Upper lobe of left lung (tissue), 6 donors: ENCODE measurements at regions not wholly inside any gene's neighbourhood (a gene's known extent, or its start where the extent isn't known, plus 50 kb on each side); places are given as distances from the start of the nearest gene placed in this dataset.

Source experiments
- ATAC-seq, 2 donors: fragments of 200-7000 bp; cut with Tn5 transposase; one replicate each; pipeline ENCODE4 v1.9.1; 2022; ENCODE audit warnings: mild to moderate bottlenecking in 2 of 2, moderate library complexity in 2 of 2; ENCODE audit not compliant: low FRiP score in 2 of 2
- DNase-seq, 2 donors: peaks; one replicate each; pipeline ENCODE4 v3.0.0-alpha.2; 2019 to 2020
- H3K27ac ChIP-seq, 4 donors: fragments of 200-600 bp; sonication (generic); one replicate each; pipeline ENCODE4 v1.5.1; 2016 to 2019
- H3K27me3 ChIP-seq, 4 donors: fragments of 200-600 bp; sonication (generic); one replicate each; pipeline ENCODE4 v1.5.1; 2017 to 2019
- H3K36me3 ChIP-seq, 4 donors: fragments of 200-600 bp; sonication (generic); one replicate each; pipeline ENCODE4 v1.5.1; 2016 to 2019
- H3K4me1 ChIP-seq, 4 donors: fragments of 200-600 bp; sonication (generic); one replicate each; pipeline ENCODE4 v1.5.1; 2018 to 2019
- H3K4me3 ChIP-seq, 4 donors: fragments of 200-600 bp; sonication (generic); one replicate each; pipeline ENCODE4 v1.5.1; 2017 to 2019; ENCODE audit warnings: mild to moderate bottlenecking in 2 of 4, moderate library complexity in 1 of 4
- H3K9me3 ChIP-seq, 4 donors: fragments of 200-600 bp; sonication (generic); one replicate each; pipeline ENCODE4 v1.5.1; 2018 to 2019
- CTCF ChIP-seq, 6 experiments: fragments of 450-650 bp in 4 of 6; fragments of 200-600 bp in 2 of 6; sonication (generic) in 2 of 6; IDR thresholded peaks; one replicate each; pipeline ENCODE4 v1.5.1; 2016 to 2019; ENCODE audit warnings: antibody characterized with exemption in 6 of 6
- EP300 ChIP-seq, 4 donors: sonication (generic); formaldehyde crosslinking; IDR thresholded peaks; one replicate each; pipeline ENCODE4 v1.5.1; 2017; ENCODE audit warnings: antibody characterized with exemption in 4 of 4, control low read depth in 2 of 4
- POLR2A ChIP-seq, 4 donors: fragments of 450-650 bp; IDR thresholded peaks; one replicate each; pipeline ENCODE4 v1.5.1; 2016 to 2017; ENCODE audit warnings: antibody characterized with exemption in 4 of 4, mild to moderate bottlenecking in 2 of 4
- POLR2AphosphoS5 ChIP-seq, 2 donors: sonication (generic); formaldehyde crosslinking; IDR thresholded peaks; one replicate each; pipeline ENCODE4 v1.5.1; 2017; ENCODE audit warnings: antibody characterized with exemption in 2 of 2
- WGBS, 2 donors: methylation state at CpG; one replicate each; pipeline ENCODE4 v1.1.5; 2017 to 2018; 5-methylcytosine and 5-hydroxymethylcytosine counted together
- donor health status: DM: no; HTN: no; CAD: no; lungs with moderate emphysema.
- donor health status: DM: no; HTN: yes; CAD: no; lungs with severe emphysema.

- TF ChIP-seq CTCF (IDR thresholded peaks at IDR 0.05) (peak in 5 of 6 experiments; percentile 15 to 42 (median 33)), POLR2AphosphoS5 (IDR thresholded peaks at IDR 0.05) (no peak)
- ATAC-seq: peak in 1 of 2 donors; percentile 43
- Histone ChIP-seq H3K9me3 (no peaks in the 10 kb centered on the region), H3K27me3 (no peaks in the 10 kb centered on the region), H3K36me3 (no peaks in the 10 kb centered on the region), H3K4me1 (peaks cover 0 to 6% (median 0%) of the 10 kb centered on the region in 4 donors), H3K4me3 (no peak overlapping the region), H3K27ac (no peak overlapping the region)
- WGBS, 2 donors: 54 to 59% methylated on average over 4 of the region's 4 CpGs
- DNase-seq: no peak
Measured at GRCh38 chr5:145697251-145697990, 137.7 kb downstream of the PRELID2 start.

GRCh38 chr5:145689235-145689634, 145.9 kb downstream of the PRELID2 start:
- no peaks in the 10 kb centered on the region for H3K4me1 ChIP-seq
- ATAC-seq (peak in 1 of 2 donors; percentile 77), DNase-seq (no peak)
- TF ChIP-seq POLR2A (IDR thresholded peaks at IDR 0.05) (no peak), POLR2AphosphoS5 (IDR thresholded peaks at IDR 0.05) (no peak), CTCF (IDR thresholded peaks at IDR 0.05) (no peak), EP300 (IDR thresholded peaks at IDR 0.05) (no peak)
- 51 to 65% methylated on average over 3 of the region's 3 CpGs for WGBS, 2 donors
- H3K4me3 ChIP-seq: no peak overlapping the region
- H3K27ac ChIP-seq: no peak overlapping the region
- no peaks in the 10 kb centered on the region for H3K27me3 ChIP-seq
- no peaks in the 10 kb centered on the region for H3K36me3 ChIP-seq
- no peaks in the 10 kb centered on the region for H3K9me3 ChIP-seq

GRCh38 chr5:145687943-145688342, 147.2 kb downstream of the PRELID2 start:
- 92 to 93% methylated on average over 4 of the region's 4 CpGs for WGBS, 2 donors
- H3K27ac ChIP-seq: no peak overlapping the region
- TF ChIP-seq POLR2AphosphoS5 (IDR thresholded peaks at IDR 0.05) (no peak), CTCF (IDR thresholded peaks at IDR 0.05) (no peak), EP300 (IDR thresholded peaks at IDR 0.05) (no peak), POLR2A (IDR thresholded peaks at IDR 0.05) (no peak)
- no peak overlapping the region for H3K4me3 ChIP-seq
- no peaks in the 10 kb centered on the region for H3K9me3 ChIP-seq
- DNase-seq (no peak), ATAC-seq (no peak)
- no peaks in the 10 kb centered on the region for H3K27me3 ChIP-seq
- H3K36me3 ChIP-seq: no peaks in the 10 kb centered on the region
- H3K4me1 ChIP-seq: no peaks in the 10 kb centered on the region

- 96 to 100% methylated on average over 1 of the region's 1 CpG for WGBS, 2 donors
- Histone ChIP-seq H3K9me3 (no peaks in the 10 kb centered on the region), H3K4me3 (no peak overlapping the region), H3K4me1 (peaks cover 2 to 10% (median 6%) of the 10 kb centered on the region in 4 donors), H3K27ac (no peak overlapping the region), H3K36me3 (no peaks in the 10 kb centered on the region), H3K27me3 (no peaks in the 10 kb centered on the region)
- no peak for TF ChIP-seq EP300 (IDR thresholded peaks at IDR 0.05)
- no peak for ATAC-seq
- DNase-seq: no peak
Measured at GRCh38 chr5:145685417-145685816, 149.7 kb downstream of the PRELID2 start.

GRCh38 chr5:145683431-145683830, 151.7 kb downstream of the PRELID2 start:
- no peak for TF ChIP-seq CTCF (IDR thresholded peaks at IDR 0.05)
- TF ChIP-seq POLR2AphosphoS5 (IDR thresholded peaks at IDR 0.05): no peak
- no peak for TF ChIP-seq POLR2A (IDR thresholded peaks at IDR 0.05)
- TF ChIP-seq EP300 (IDR thresholded peaks at IDR 0.05): no peak
- 86 to 90% methylated on average over 2 of the region's 2 CpGs for WGBS, 2 donors
- no peak overlapping the region for H3K27ac ChIP-seq
- H3K9me3 ChIP-seq: no peaks in the 10 kb centered on the region
- ATAC-seq: no peak
- DNase-seq: no peak
- H3K4me1 ChIP-seq: peaks cover 2 to 10% (median 6%) of the 10 kb centered on the region in 4 donors
- H3K36me3 ChIP-seq: no peaks in the 10 kb centered on the region
- no peaks in the 10 kb centered on the region for H3K27me3 ChIP-seq
- no peak overlapping the region for H3K4me3 ChIP-seq
